ENCODE measurements at regions not wholly inside any gene's neighbourhood (a gene's known extent, or its start where the extent isn't known, plus 50 kb on each side); places are given as distances from the start of the nearest gene placed in this dataset.
"Not testable (repeated sequence)": the region's sequence is repeated elsewhere in the genome, so short reads cannot be mapped to it uniquely, and the experiment has no call there.

- H3K36me3 ChIP-seq, result no peaks in the 10 kb centered on the region
- H3K4me2 ChIP-seq, result peak overlapping the region; percentile 3 to 94 (median 50); a peak in 18 of 22 replicates
- H3K4me1 ChIP-seq, result peaks cover 56 to 76% (median 64%) of the 10 kb centered on the region in 10 experiments
- H3K27ac ChIP-seq, result peak overlapping the region in 8 of 11 experiments; percentile 13 to 98 (median 38); a peak in 14 of 22 replicates
- H3K27me3 ChIP-seq, result no peaks in the 10 kb centered on the region
- TF ChIP-seq Cebpa-rat (IDR thresholded peaks at IDR 0.05), result no peak
- peaks cover 0 to 16% (median 6%) of the 10 kb centered on the region in 11 experiments; a peak in 5 of 22 replicates for H3K9me3 ChIP-seq (replicated peaks in 1 of 11)
- H3K9ac ChIP-seq, result peak overlapping the region in 2 of 11 experiments; percentile 23 to 46; a peak in 2 of 22 replicates
- no peak overlapping the region for H3K4me3 ChIP-seq
- no peaks in the 10 kb centered on the region for H4K20me1 ChIP-seq
These were observed 177.6 kb upstream of the ANKRD55 start for GRCh38 chr5:56410696-56411095.

GRCh38 chr5:56409331-56410190 lies 176.4 kb upstream of the ANKRD55 start:
- H4K20me1 ChIP-seq, result no peaks in the 10 kb centered on the region
- H3K36me3 ChIP-seq, result no peaks in the 10 kb centered on the region
- peaks cover 0 to 16% (median 6%) of the 10 kb centered on the region in 11 experiments; a peak in 5 of 22 replicates for H3K9me3 ChIP-seq (replicated peaks in 1 of 11)
- H3K4me2 ChIP-seq, result peak overlapping the region in 7 of 11 experiments; percentile 17 to 94 (median 77); a peak in 12 of 22 replicates
- H3K9ac ChIP-seq, result peak overlapping the region in 2 of 11 experiments; percentile 41 to 46; a peak in 3 of 22 replicates
- peak overlapping the region in 7 of 11 experiments; percentile 5 to 98 (median 40); a peak in 10 of 22 replicates for H3K27ac ChIP-seq
- peaks cover 45 to 66% (median 53%) of the 10 kb centered on the region in 10 experiments for H3K4me1 ChIP-seq
- H3K27me3 ChIP-seq, result no peaks in the 10 kb centered on the region
- TF ChIP-seq Cebpa-rat (IDR thresholded peaks at IDR 0.05), result no peak
- H3K4me3 ChIP-seq, result no peak overlapping the region

GRCh38 chr5:56406838-56407237 lies 173.7 kb upstream of the ANKRD55 start:
- H3K27ac ChIP-seq, result peak overlapping the region in 1 of 11 experiments; percentile 9; a peak in 1 of 22 replicates
- H4K20me1 ChIP-seq, result no peaks in the 10 kb centered on the region
- peak overlapping the region in 1 of 11 experiments; percentile 21; a peak in 1 of 22 replicates for H3K4me2 ChIP-seq
- H3K36me3 ChIP-seq, result no peaks in the 10 kb centered on the region
- no peaks in the 10 kb centered on the region for H3K27me3 ChIP-seq
- no peak overlapping the region for H3K9ac ChIP-seq
- TF ChIP-seq Cebpa-rat (IDR thresholded peaks at IDR 0.05), result no peak
- peaks cover 20 to 48% (median 35%) of the 10 kb centered on the region in 10 experiments for H3K4me1 ChIP-seq
- H3K9me3 ChIP-seq (replicated peaks in 1 of 11), result peaks cover 0 to 19% (median 6%) of the 10 kb centered on the region in 11 experiments; a peak in 5 of 22 replicates
- no peak overlapping the region for H3K4me3 ChIP-seq

GRCh38 chr5:56406221-56406620 lies 173.1 kb upstream of the ANKRD55 start:
- Histone ChIP-seq H3K4me3 (no peak overlapping the region), H3K27me3 (no peaks in the 10 kb centered on the region), H4K20me1 (no peaks in the 10 kb centered on the region), H3K36me3 (no peaks in the 10 kb centered on the region), H3K4me1 (peaks cover 14 to 42% (median 29%) of the 10 kb centered on the region in 10 experiments; a peak in 18 of 20 replicates), H3K9me3 (replicated peaks in 1 of 11) (peaks cover 0 to 19% (median 6%) of the 10 kb centered on the region in 11 experiments; a peak in 5 of 22 replicates), H3K27ac (no peak overlapping the region), H3K9ac (no peak overlapping the region), H3K4me2 (no peak overlapping the region)
- TF ChIP-seq Cebpa-rat (IDR thresholded peaks at IDR 0.05), result no peak

- Histone ChIP-seq H4K20me1 (no peaks in the 10 kb centered on the region), H3K36me3 (no peaks in the 10 kb centered on the region), H3K27ac (no peak overlapping the region), H3K27me3 (no peaks in the 10 kb centered on the region), H3K9ac (no peak overlapping the region), H3K4me2 (no peak overlapping the region), H3K4me1 (peaks cover 5 to 33% (median 20%) of the 10 kb centered on the region in 10 experiments; a peak in 16 of 20 replicates), H3K4me3 (no peak overlapping the region), H3K9me3 (replicated peaks in 1 of 11) (peaks cover 0 to 22% (median 6%) of the 10 kb centered on the region in 11 experiments; a peak in 5 of 22 replicates)
- TF ChIP-seq Cebpa-rat (IDR thresholded peaks at IDR 0.05), result no peak
These were observed 172.2 kb upstream of the ANKRD55 start for GRCh38 chr5:56405116-56405908.

- TF ChIP-seq Cebpa-rat (IDR thresholded peaks at IDR 0.05), result no peak
- Histone ChIP-seq H3K4me3 (no peak overlapping the region), H3K36me3 (no peaks in the 10 kb centered on the region), H3K27me3 (no peaks in the 10 kb centered on the region), H3K4me2 (peak overlapping the region in 8 of 11 experiments; percentile 4 to 50 (median 8); a peak in 7 of 22 replicates), H4K20me1 (no peaks in the 10 kb centered on the region), H3K4me1 (peaks cover 0 to 11% (median 8%) of the 10 kb centered on the region in 10 experiments; a peak in 12 of 20 replicates), H3K9me3 (replicated peaks in 1 of 11) (peaks cover 8 to 35% (median 24%) of the 10 kb centered on the region in 11 experiments; a peak in 21 of 22 replicates), H3K9ac (no peak overlapping the region), H3K27ac (no peak overlapping the region)
These were observed 169.4 kb upstream of the ANKRD55 start for GRCh38 chr5:56402266-56403220.

- H4K20me1 ChIP-seq, H3K36me3 ChIP-seq, H3K27me3 ChIP-seq, H3K4me2 ChIP-seq, H3K9ac ChIP-seq, H3K27ac ChIP-seq: not testable (repeated sequence)
- peaks cover 0 to 14% (median 6%) of the 10 kb centered on the region in 10 experiments; a peak in 12 of 20 replicates for H3K4me1 ChIP-seq
- peaks cover 54 to 78% (median 68%) of the 10 kb centered on the region in 11 experiments for H3K9me3 ChIP-seq (replicated peaks in 1 of 11)
- H3K4me3 ChIP-seq, result 0 out of 20 replicates have a peak overlapping the region, but pooled peaks of 1 of the 10 experiments have one; percentile 12
These were observed 164.7 kb upstream of the ANKRD55 start for GRCh38 chr5:56397796-56398195.

- Histone ChIP-seq H3K36me3 (0 out of 22 replicates have a peak, but pooled peaks cover 0 to 4% (median 0%) of the 10 kb centered on the region in 11 experiments), H3K4me1 (0 out of 20 replicates have a peak, but pooled peaks cover 0 to 5% (median 0%) of the 10 kb centered on the region in 10 experiments), H3K4me3 (no peak overlapping the region), H3K4me2 (no peak overlapping the region), H3K9me3 (replicated peaks in 1 of 11) (peaks cover 66 to 90% (median 80%) of the 10 kb centered on the region in 11 experiments), H4K20me1 (no peaks in the 10 kb centered on the region), H3K27me3 (no peaks in the 10 kb centered on the region), H3K27ac (no peak overlapping the region), H3K9ac (no peak overlapping the region)
- TF ChIP-seq Cebpa-rat (IDR thresholded peaks at IDR 0.05), result no peak
These were observed 163.5 kb upstream of the ANKRD55 start for GRCh38 chr5:56396634-56397033.
